OCI-LY1 (cell line): ENCODE measurements at regions not wholly inside any gene's neighbourhood (a gene's known extent, or its start where the extent isn't known, plus 50 kb on each side); places are given as distances from the start of the nearest gene placed in this dataset.
A peak's percentile ranks its signal among the peaks of the same experiment; 100 is the strongest.

Experiments
- H2AFZ ChIP-seq: fragments of 200-600 bp; sonication (generic), shearing (Covaris generic); 2 replicates; pipeline ENCODE4 v1.6.0; 2014; ENCODE audit warnings: antibody characterized with exemption, mild to moderate bottlenecking, low read length
- H3F3A ChIP-seq: fragments of 200-600 bp; sonication (generic), shearing (Covaris generic); 2 replicates; pipeline ENCODE4 v1.6.0; 2014; ENCODE audit warnings: mild to moderate bottlenecking, antibody characterized with exemption, low read length, moderate library complexity; ENCODE audit not compliant: insufficient read depth
- H3K27ac ChIP-seq: fragments of 200-600 bp; sonication (generic); 2 replicates; pipeline ENCODE4 v1.5.1; 2014; ENCODE audit warnings: low read length, mixed run types, mild to moderate bottlenecking, low read depth; ENCODE audit not compliant: poor library complexity, severe bottlenecking
- H3K27me3 ChIP-seq: fragments of 200-600 bp; sonication (generic); 2 replicates; pipeline ENCODE4 v1.6.0; 2014; ENCODE audit warnings: antibody characterized with exemption, mild to moderate bottlenecking, low read length, moderate library complexity; ENCODE audit not compliant: insufficient read depth
- H3K36me3 ChIP-seq: fragments of 200-600 bp; sonication (generic); 2 replicates; pipeline ENCODE4 v1.6.1; 2014; ENCODE audit warnings: mild to moderate bottlenecking, antibody characterized with exemption, low read length, moderate library complexity, mixed read lengths; ENCODE audit not compliant: insufficient read depth
- H3K4me1 ChIP-seq: fragments of 200-600 bp; sonication (generic); 2 replicates; pipeline ENCODE4 v1.5.1; 2014; ENCODE audit warnings: mild to moderate bottlenecking, low read length, moderate library complexity; ENCODE audit not compliant: insufficient read depth, severe bottlenecking
- H3K4me2 ChIP-seq: fragments of 200-600 bp; sonication (generic), shearing (Covaris generic); 2 replicates; pipeline ENCODE4 v1.6.1; 2014; ENCODE audit warnings: low read length
- H3K4me3 ChIP-seq: fragments of 200-600 bp; sonication (generic); 2 replicates; pipeline ENCODE4 v1.5.1; 2014; ENCODE audit warnings: low read length, low read depth, mild to moderate bottlenecking, mixed read lengths; ENCODE audit not compliant: poor library complexity, severe bottlenecking
- H3K79me2 ChIP-seq: fragments of 200-600 bp; shearing (Covaris generic); 2 replicates; pipeline ENCODE4 v1.6.1; 2016; ENCODE audit warnings: mixed run types, low read length, mixed read lengths; ENCODE audit not compliant: insufficient read depth
- H3K9ac ChIP-seq: fragments of 200-600 bp; sonication (generic), shearing (Covaris generic); 2 replicates; pipeline ENCODE4 v1.6.1; 2014; ENCODE audit warnings: mild to moderate bottlenecking, low read length, mixed read lengths
- H3K9me2 ChIP-seq: fragments of 200-600 bp; sonication (generic), shearing (Covaris generic); 2 replicates; pipeline ENCODE4 v1.6.1; 2014; ENCODE audit warnings: low read depth, mild to moderate bottlenecking, low read length, mixed read lengths
- H3K9me3 ChIP-seq: fragments of 200-600 bp; shearing (Covaris generic); 2 replicates; pipeline ENCODE4 v1.6.1; 2014; ENCODE audit warnings: low read length, mixed read lengths
- H4K20me1 ChIP-seq: fragments of 200-600 bp; sonication (generic), shearing (Covaris generic); 2 replicates; pipeline ENCODE4 v1.6.0; 2016; ENCODE audit warnings: mild to moderate bottlenecking, low read length; ENCODE audit not compliant: insufficient read depth
- EZH2 ChIP-seq: fragments of 200-600 bp; sonication (generic), shearing (Covaris generic); IDR thresholded peaks from 2 replicates; pipeline ENCODE4 v1.8.0; 2017; ENCODE audit warnings: borderline replicate concordance, mixed run types, mild to moderate bottlenecking, antibody characterized with exemption, low read length, moderate library complexity, mixed read lengths
- TF ChIP-seq, protein P1 (sequence below): fragments of 200-600 bp; sonication (generic), shearing (Covaris generic); IDR thresholded peaks from 2 replicates; pipeline ENCODE4 v1.5.1; 2017; ENCODE audit warnings: mild to moderate bottlenecking, antibody characterized with exemption, low read length, moderate library complexity, mixed read lengths

DNA sequence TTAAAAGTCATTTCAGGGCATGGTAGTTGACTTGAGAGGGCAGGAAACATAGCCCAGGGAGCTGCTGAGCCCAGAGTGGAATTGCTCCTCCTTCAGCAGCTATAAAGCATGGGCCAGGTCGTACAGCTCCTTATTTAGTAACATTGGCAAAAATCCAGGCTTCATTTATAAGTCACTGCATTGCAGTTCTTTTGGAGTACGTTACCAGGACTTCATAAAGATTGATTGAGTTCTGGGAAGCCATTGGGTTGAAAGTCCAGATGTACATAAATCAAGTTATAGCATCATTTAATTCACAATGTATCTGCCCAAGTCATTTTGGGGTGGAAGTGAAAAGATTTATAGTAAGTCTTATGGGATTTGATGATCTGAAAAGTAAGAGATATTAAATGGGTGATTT lies 53.0 kb upstream of the ANKEF1 start:
- Histone ChIP-seq H3K36me3 (no peaks in the 10 kb centered on the region), H3F3A (no peaks in the 10 kb centered on the region), H3K4me1 (no peaks in the 10 kb centered on the region), H3K9me2 (no peaks in the 10 kb centered on the region), H3K27me3 (no peaks in the 10 kb centered on the region), H3K27ac (no peak overlapping the region), H3K9ac (no peak overlapping the region), H3K4me2 (no peak overlapping the region), H3K79me2 (no peaks in the 10 kb centered on the region), H4K20me1 (no peaks in the 10 kb centered on the region), H3K9me3 (no peaks in the 10 kb centered on the region), H3K4me3 (no peak overlapping the region), H2AFZ (no peak overlapping the region)
- TF ChIP-seq EZH2: no peak
- TF ChIP-seq, protein P1, sequence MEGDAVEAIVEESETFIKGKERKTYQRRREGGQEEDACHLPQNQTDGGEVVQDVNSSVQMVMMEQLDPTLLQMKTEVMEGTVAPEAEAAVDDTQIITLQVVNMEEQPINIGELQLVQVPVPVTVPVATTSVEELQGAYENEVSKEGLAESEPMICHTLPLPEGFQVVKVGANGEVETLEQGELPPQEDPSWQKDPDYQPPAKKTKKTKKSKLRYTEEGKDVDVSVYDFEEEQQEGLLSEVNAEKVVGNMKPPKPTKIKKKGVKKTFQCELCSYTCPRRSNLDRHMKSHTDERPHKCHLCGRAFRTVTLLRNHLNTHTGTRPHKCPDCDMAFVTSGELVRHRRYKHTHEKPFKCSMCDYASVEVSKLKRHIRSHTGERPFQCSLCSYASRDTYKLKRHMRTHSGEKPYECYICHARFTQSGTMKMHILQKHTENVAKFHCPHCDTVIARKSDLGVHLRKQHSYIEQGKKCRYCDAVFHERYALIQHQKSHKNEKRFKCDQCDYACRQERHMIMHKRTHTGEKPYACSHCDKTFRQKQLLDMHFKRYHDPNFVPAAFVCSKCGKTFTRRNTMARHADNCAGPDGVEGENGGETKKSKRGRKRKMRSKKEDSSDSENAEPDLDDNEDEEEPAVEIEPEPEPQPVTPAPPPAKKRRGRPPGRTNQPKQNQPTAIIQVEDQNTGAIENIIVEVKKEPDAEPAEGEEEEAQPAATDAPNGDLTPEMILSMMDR: no peak

- H3K27me3 ChIP-seq: no peaks in the 10 kb centered on the region
- no peak overlapping the region for H3K27ac ChIP-seq
- H4K20me1 ChIP-seq: no peaks in the 10 kb centered on the region
- no peak overlapping the region for H3K4me2 ChIP-seq
- no peaks in the 10 kb centered on the region for H3K4me1 ChIP-seq
- no peak overlapping the region for H3K4me3 ChIP-seq
- H3K9ac ChIP-seq: no peak overlapping the region
- no peak overlapping the region for H2AFZ ChIP-seq
- no peaks in the 10 kb centered on the region for H3K36me3 ChIP-seq
- no peaks in the 10 kb centered on the region for H3F3A ChIP-seq
- H3K9me3 ChIP-seq: no peaks in the 10 kb centered on the region
- TF ChIP-seq, protein P1: peak; percentile 83
- no peak for TF ChIP-seq EZH2
- H3K79me2 ChIP-seq: no peaks in the 10 kb centered on the region
- no peaks in the 10 kb centered on the region for H3K9me2 ChIP-seq
Observed at GRCh38 chr20:9978397-9979004, 56.3 kb upstream of the ANKEF1 start.

- Histone ChIP-seq H2AFZ (no peak overlapping the region), H3K36me3 (no peaks in the 10 kb centered on the region), H3K79me2 (no peaks in the 10 kb centered on the region), H3K27me3 (no peaks in the 10 kb centered on the region), H3K9ac (no peak overlapping the region), H3K4me3 (no peak overlapping the region), H3K4me1 (no peaks in the 10 kb centered on the region), H3K9me3 (no peaks in the 10 kb centered on the region), H3K27ac (no peak overlapping the region), H3F3A (no peaks in the 10 kb centered on the region), H4K20me1 (no peaks in the 10 kb centered on the region), H3K4me2 (no peak overlapping the region), H3K9me2 (no peaks in the 10 kb centered on the region)
- no peak for TF ChIP-seq EZH2
- TF ChIP-seq, protein P1: no peak
Observed at GRCh38 chr20:9977629-9978028, 57.2 kb upstream of the ANKEF1 start.
